MM.1S (cell line): ENCODE measurements at regions not wholly inside any gene's neighbourhood (a gene's known extent, or its start where the extent isn't known, plus 50 kb on each side); places are given as distances from the start of the nearest gene placed in this dataset.

Experiments
- DNase-seq: peaks from one replicate; pipeline ENCODE4 v3.0.0-alpha.2; 2015
- H2AFZ ChIP-seq: fragments of 300-600 bp; sonication (generic); 2 replicates; pipeline ENCODE4 v1.6.0; 2016; ENCODE audit warnings: antibody characterized with exemption, low read length
- H3F3A ChIP-seq: fragments of 300-600 bp; sonication (generic); 2 replicates; pipeline ENCODE4 v1.6.1; 2016; ENCODE audit warnings: mild to moderate bottlenecking, antibody characterized with exemption, low read length, moderate library complexity, mixed read lengths; ENCODE audit not compliant: insufficient read depth
- H3K27ac ChIP-seq: fragments of 300-600 bp; sonication (generic); 2 replicates; pipeline ENCODE4 v1.5.1; 2016; ENCODE audit warnings: mild to moderate bottlenecking, low read length
- H3K27me3 ChIP-seq: fragments of 300-600 bp; sonication (generic); replicated peaks from 2 replicates; pipeline ENCODE4 v1.6.0; 2016; ENCODE audit warnings: low read length; ENCODE audit not compliant: insufficient read depth
- H3K36me3 ChIP-seq: fragments of 300-600 bp; sonication (generic); replicated peaks from 2 replicates; pipeline ENCODE4 v1.6.1; 2016; ENCODE audit warnings: mild to moderate bottlenecking, low read length, mixed read lengths; ENCODE audit not compliant: insufficient read depth
- H3K4me1 ChIP-seq: fragments of 300-600 bp; sonication (generic); 2 replicates; pipeline ENCODE4 v1.6.1; 2016; ENCODE audit warnings: low read length, mixed read lengths
- H3K4me2 ChIP-seq: fragments of 300-600 bp; sonication (generic); 2 replicates; pipeline ENCODE4 v1.6.0; 2016; ENCODE audit warnings: low read depth, low read length
- H3K4me3 ChIP-seq: fragments of 300-600 bp; sonication (generic); 2 replicates; pipeline ENCODE4 v1.5.1; 2016; ENCODE audit warnings: low read length, mixed read lengths
- H3K79me2 ChIP-seq: fragments of 300-600 bp; sonication (generic); 2 replicates; pipeline ENCODE4 v1.6.1; 2016; ENCODE audit warnings: mixed run types, low read length, mixed read lengths
- H3K9ac ChIP-seq: fragments of 300-600 bp; sonication (generic); 2 replicates; pipeline ENCODE4 v1.6.1; 2016; ENCODE audit warnings: low read length, mixed read lengths
- H3K9me2 ChIP-seq: fragments of 300-600 bp; sonication (generic); replicated peaks from 2 replicates; pipeline ENCODE4 v1.6.1; 2016; ENCODE audit warnings: mild to moderate bottlenecking, low read length, mixed read lengths; ENCODE audit not compliant: insufficient read depth
- H3K9me3 ChIP-seq: fragments of 300-600 bp; sonication (generic); replicated peaks from 2 replicates; pipeline ENCODE4 v1.6.1; 2016; ENCODE audit warnings: mild to moderate bottlenecking, low read length, mixed read lengths; ENCODE audit not compliant: insufficient read depth
- H4K20me1 ChIP-seq: fragments of 300-600 bp; sonication (generic); 2 replicates; pipeline ENCODE4 v1.6.1; 2016; ENCODE audit warnings: mild to moderate bottlenecking, low read length, moderate library complexity, mixed read lengths; ENCODE audit not compliant: insufficient read depth
- CTCF ChIP-seq: fragments of 300-600 bp; sonication (generic); IDR thresholded peaks from 2 replicates; pipeline ENCODE4 v1.5.1; 2016; ENCODE audit warnings: antibody characterized with exemption, low read length, mixed read lengths
- EZH2 ChIP-seq: fragments of 300-600 bp; sonication (generic); optimal IDR thresholded peaks from 2 replicates; pipeline ENCODE3; 2017; ENCODE audit warnings: low read depth, mild to moderate bottlenecking, antibody characterized with exemption, low read length, mixed read lengths
- EZH2phosphoT487 ChIP-seq: fragments of 300-600 bp; sonication (generic); IDR thresholded peaks from 2 replicates; pipeline ENCODE4 v1.6.1; 2018; ENCODE audit warnings: antibody characterized with exemption, low read length

DNA sequence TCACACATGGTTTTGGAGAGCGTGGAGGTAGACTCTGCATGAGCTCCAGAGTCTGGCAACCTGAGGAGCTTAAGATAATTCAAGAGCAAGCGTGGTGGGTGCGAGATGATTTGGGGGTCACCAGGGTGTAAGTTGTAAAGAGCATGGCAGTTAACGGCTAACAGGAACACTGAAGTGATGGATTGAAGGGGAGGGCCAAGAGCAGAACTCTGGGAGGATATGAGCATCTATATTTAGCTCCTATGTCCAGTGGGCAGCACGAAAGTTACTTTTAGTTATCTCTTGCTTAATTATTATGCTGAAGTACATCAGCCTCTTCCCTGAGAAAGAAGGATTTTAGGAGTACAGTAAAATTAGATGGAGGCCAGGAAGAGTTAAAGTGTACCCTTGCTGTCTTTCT is 231.9 kb upstream of the HAND2 start:
- Histone ChIP-seq H3K4me2 (no peak overlapping the region), H3K27ac (no peak overlapping the region), H3K4me1 (no peaks in the 10 kb centered on the region), H4K20me1 (no peaks in the 10 kb centered on the region), H3K9me2 (no peaks in the 10 kb centered on the region), H2AFZ (no peak overlapping the region), H3K9ac (no peak overlapping the region), H3K4me3 (no peak overlapping the region), H3K27me3 (no peaks in the 10 kb centered on the region), H3F3A (no peaks in the 10 kb centered on the region), H3K36me3 (no peaks in the 10 kb centered on the region), H3K79me2 (no peaks in the 10 kb centered on the region), H3K9me3 (no peaks in the 10 kb centered on the region)
- TF ChIP-seq CTCF (no peak), EZH2phosphoT487 (no peak), EZH2 (no peak)
- no peak for DNase-seq

- Histone ChIP-seq H3K9ac (no peak overlapping the region), H3K4me1 (no peaks in the 10 kb centered on the region), H3K9me3 (no peaks in the 10 kb centered on the region), H3F3A (no peaks in the 10 kb centered on the region), H3K79me2 (no peaks in the 10 kb centered on the region), H3K27me3 (no peaks in the 10 kb centered on the region), H3K4me3 (no peak overlapping the region), H3K4me2 (no peak overlapping the region), H4K20me1 (no peaks in the 10 kb centered on the region), H2AFZ (no peak overlapping the region), H3K9me2 (no peaks in the 10 kb centered on the region), H3K36me3 (no peaks in the 10 kb centered on the region), H3K27ac (no peak overlapping the region)
- no peak for DNase-seq
- TF ChIP-seq EZH2, result no peak
- no peak for TF ChIP-seq CTCF
- no peak for TF ChIP-seq EZH2phosphoT487
These were observed 231.2 kb upstream of the HAND2 start for GRCh38 chr4:173761236-173761635.

- H4K20me1 ChIP-seq, result no peaks in the 10 kb centered on the region
- no peak overlapping the region for H3K4me3 ChIP-seq
- H3K27ac ChIP-seq, result no peak overlapping the region
- no peaks in the 10 kb centered on the region for H3K9me3 ChIP-seq
- no peaks in the 10 kb centered on the region for H3F3A ChIP-seq
- no peaks in the 10 kb centered on the region for H3K4me1 ChIP-seq
- H3K4me2 ChIP-seq, result no peak overlapping the region
- H3K79me2 ChIP-seq, result no peaks in the 10 kb centered on the region
- no peak overlapping the region for H3K9ac ChIP-seq
- no peak for DNase-seq
- H3K9me2 ChIP-seq, result no peaks in the 10 kb centered on the region
- no peak for TF ChIP-seq CTCF
- no peak for TF ChIP-seq EZH2phosphoT487
- no peak for TF ChIP-seq EZH2
- no peak overlapping the region for H2AFZ ChIP-seq
- H3K36me3 ChIP-seq, result no peaks in the 10 kb centered on the region
- H3K27me3 ChIP-seq, result no peaks in the 10 kb centered on the region
These were observed 228.1 kb upstream of the HAND2 start for GRCh38 chr4:173758132-173758531.

DNA sequence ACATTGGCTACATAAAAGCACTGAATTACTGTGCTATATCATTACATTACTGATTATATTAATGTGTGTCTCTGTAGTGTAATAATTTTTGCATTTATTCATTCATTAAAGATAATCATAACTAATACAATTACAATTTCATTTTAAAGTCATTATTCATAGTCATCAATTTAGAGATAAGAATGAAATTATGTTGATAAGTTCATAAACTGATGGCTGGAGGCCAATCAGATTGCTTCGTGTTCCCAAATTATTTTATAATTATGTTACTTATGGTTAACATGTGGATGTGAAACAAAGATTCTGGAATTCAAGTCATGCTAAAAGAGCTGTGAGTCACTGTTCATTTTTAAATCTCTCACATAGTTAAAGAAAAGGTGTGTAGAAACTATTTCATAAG is 223.4 kb upstream of the HAND2 start:
- no peak overlapping the region for H3K4me3 ChIP-seq
- no peaks in the 10 kb centered on the region for H3K9me2 ChIP-seq
- no peaks in the 10 kb centered on the region for H3K36me3 ChIP-seq
- H3K4me1 ChIP-seq, result no peaks in the 10 kb centered on the region
- no peak for DNase-seq
- no peak overlapping the region for H3K4me2 ChIP-seq
- H3K27ac ChIP-seq, result no peak overlapping the region
- no peaks in the 10 kb centered on the region for H3K9me3 ChIP-seq
- H4K20me1 ChIP-seq, result no peaks in the 10 kb centered on the region
- H2AFZ ChIP-seq, result no peak overlapping the region
- no peaks in the 10 kb centered on the region for H3K79me2 ChIP-seq
- H3K27me3 ChIP-seq, result no peaks in the 10 kb centered on the region
- H3F3A ChIP-seq, result no peaks in the 10 kb centered on the region
- no peak for TF ChIP-seq EZH2
- TF ChIP-seq EZH2phosphoT487, result no peak
- no peak for TF ChIP-seq CTCF
- H3K9ac ChIP-seq, result no peak overlapping the region
